PC-3 (cell line): ENCODE measurements at regions not wholly inside any gene's neighbourhood (a gene's known extent, or its start where the extent isn't known, plus 50 kb on each side); places are given as distances from the start of the nearest gene placed in this dataset.
A peak's percentile ranks its signal among the peaks of the same experiment; 100 is the strongest.
"Not testable (repeated sequence)": the region's sequence is repeated elsewhere in the genome, so short reads cannot be mapped to it uniquely, and the experiment has no call there.

Source experiments
- ATAC-seq: fragments of 200-7000 bp; cut with Tn5 transposase; 2 replicates; pipeline ENCODE4 v1.9.1; 2020; ENCODE audit warnings: mild to moderate bottlenecking, moderate library complexity
- BruUV-seq: library from RNA; stranded (reverse); fragments of 400-500 nt; replicated peaks from 2 replicates; lab custom pipeline; 2021; lab: Mats Ljungman, UMichigan
- CTCF ChIA-PET: fragments of 300-600 bp; sonication (Branson Sonifier 250); formaldehyde crosslinking; loops from one replicate; lab custom pipeline; 2022; ENCODE audit warnings: antibody characterized with exemption; lab: Charles Lee
- POLR2A ChIA-PET: fragments of 300-600 bp; sonication (Branson Sonifier 250); formaldehyde crosslinking; loops from one replicate; lab custom pipeline; 2022; ENCODE audit warnings: antibody characterized with exemption; ENCODE audit not compliant: unreplicated experiment; lab: Charles Lee
- DNase-seq: peaks from one replicate; pipeline ENCODE4 v3.0.0-alpha.2; 2015
- H2AFZ ChIP-seq: fragments of 300-600 bp; sonication (generic); 2 replicates; pipeline ENCODE4 v1.6.0; 2016; ENCODE audit warnings: antibody characterized with exemption, low read length
- H3F3A ChIP-seq: fragments of 300-600 bp; sonication (generic); one replicate; pipeline ENCODE4 v1.6.0; 2017; ENCODE audit warnings: antibody characterized with exemption, low read length, control low read depth, mild to moderate bottlenecking; ENCODE audit not compliant: unreplicated experiment
- H3K27ac ChIP-seq: fragments of 300-600 bp; sonication (generic); 2 replicates; pipeline ENCODE4 v1.5.1; 2016; ENCODE audit warnings: mild to moderate bottlenecking, low read length
- H3K27me3 ChIP-seq: fragments of 300-600 bp; sonication (generic); 2 replicates; pipeline ENCODE4 v1.6.1; 2016; ENCODE audit warnings: low read length, mixed read lengths
- H3K36me3 ChIP-seq: fragments of 300-600 bp; sonication (generic); 2 replicates; pipeline ENCODE4 v1.6.1; 2016; ENCODE audit warnings: low read depth, mixed run types, low read length, mixed read lengths
- H3K4me1 ChIP-seq: fragments of 300-600 bp; sonication (generic); 2 replicates; pipeline ENCODE4 v1.5.1; 2016; ENCODE audit warnings: low read length; ENCODE audit not compliant: insufficient read depth
- H3K4me2 ChIP-seq: fragments of 300-600 bp; sonication (generic); 2 replicates; pipeline ENCODE4 v1.6.0; 2016; ENCODE audit warnings: low read length
- H3K4me3 ChIP-seq: fragments of 300-600 bp; sonication (generic); 2 replicates; pipeline ENCODE4 v1.5.1; 2016; ENCODE audit warnings: mild to moderate bottlenecking, low read length, mixed read lengths
- H3K79me2 ChIP-seq: fragments of 300-600 bp; sonication (generic); 2 replicates; pipeline ENCODE4 v1.6.1; 2017; ENCODE audit warnings: low read length, mixed read lengths
- H3K9ac ChIP-seq: fragments of 300-600 bp; sonication (generic); 2 replicates; pipeline ENCODE4 v1.6.0; 2016; ENCODE audit warnings: mild to moderate bottlenecking, low read length
- H3K9me2 ChIP-seq: fragments of 300-600 bp; sonication (generic); replicated peaks from 2 replicates; pipeline ENCODE4 v1.6.1; 2016; ENCODE audit warnings: mixed run types, low read length, mixed read lengths
- H3K9me3 ChIP-seq: fragments of 300-600 bp; sonication (generic); 2 replicates; pipeline ENCODE4 v1.6.1; 2016; ENCODE audit warnings: low read length, mixed read lengths
- H4K20me1 ChIP-seq: fragments of 300-600 bp; sonication (generic); 2 replicates; pipeline ENCODE4 v1.6.1; 2016; ENCODE audit warnings: low read length, mixed read lengths
- EZH2 ChIP-seq: fragments of 300-600 bp; sonication (generic); IDR thresholded peaks from one replicate; pipeline ENCODE4 v1.6.1; 2017; ENCODE audit warnings: antibody characterized with exemption, mild to moderate bottlenecking, low read length; ENCODE audit not compliant: unreplicated experiment
- EZH2phosphoT487 ChIP-seq: fragments of 300-600 bp; sonication (generic); IDR thresholded peaks from 2 replicates; pipeline ENCODE4 v1.6.1; 2018; ENCODE audit warnings: mild to moderate bottlenecking, antibody characterized with exemption, low read length, borderline replicate concordance
- intact Hi-C: fragments of 100-400 bp; cut with micrococcal nuclease; formaldehyde crosslinking; loops from 2 replicates; pipeline ENCODE4 v1.9.0; 2023
- TF ChIP-seq, protein P1 (sequence below): fragments of 300-600 bp; sonication (generic); conservative IDR thresholded peaks from 2 replicates; pipeline ENCODE4 v1.5.1; 2017; ENCODE audit warnings: antibody characterized with exemption, low read depth, mild to moderate bottlenecking, low read length

DNA sequence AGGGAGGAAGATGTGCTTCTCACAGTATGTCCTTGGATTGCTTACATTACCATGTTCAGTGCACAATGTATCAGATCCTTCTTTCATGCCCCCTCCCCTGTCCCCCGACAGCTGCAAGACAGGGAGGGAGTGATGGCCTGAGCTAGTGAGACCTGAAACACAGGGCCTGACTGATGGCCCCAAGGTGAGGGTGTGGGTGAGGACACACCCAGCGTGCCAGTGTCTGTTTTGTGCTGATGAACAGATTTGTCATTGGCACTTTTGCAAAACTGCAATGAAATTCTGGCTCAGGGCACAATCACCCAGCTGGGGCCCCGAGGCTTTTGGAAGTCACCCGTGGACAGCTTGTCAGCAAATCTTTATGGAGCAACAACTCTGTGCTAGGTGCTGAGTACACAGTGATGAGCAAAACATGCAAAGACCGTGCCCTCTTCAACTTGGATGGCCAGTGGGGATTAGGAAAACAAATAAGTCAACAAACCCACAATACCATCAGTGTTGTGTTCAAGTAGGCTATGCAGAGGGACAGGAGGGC, 59.4 kb upstream of the EMX2 start:
- Histone ChIP-seq H4K20me1 (no peaks in the 10 kb centered on the region), H3K79me2 (no peaks in the 10 kb centered on the region), H3K4me1 (peaks cover 16% of the 10 kb centered on the region), H3K9me2 (no peaks in the 10 kb centered on the region), H3K4me2 (peak overlapping the region; percentile 37; the same call in 1 of the 2 replicates), H3K36me3 (no peaks in the 10 kb centered on the region), H3F3A (no peaks in the 10 kb centered on the region), H3K4me3 (no peak overlapping the region), H2AFZ (no peak overlapping the region), H3K9me3 (no peaks in the 10 kb centered on the region), H3K27ac (no peak overlapping the region; the same call in 1 of the 2 replicates), H3K27me3 (no peaks in the 10 kb centered on the region), H3K9ac (no peak overlapping the region)
- intact Hi-C loops: no loop called here
- DNase-seq (peak; percentile 79), ATAC-seq (peak; percentile 67)
- TF ChIP-seq, protein P1, sequence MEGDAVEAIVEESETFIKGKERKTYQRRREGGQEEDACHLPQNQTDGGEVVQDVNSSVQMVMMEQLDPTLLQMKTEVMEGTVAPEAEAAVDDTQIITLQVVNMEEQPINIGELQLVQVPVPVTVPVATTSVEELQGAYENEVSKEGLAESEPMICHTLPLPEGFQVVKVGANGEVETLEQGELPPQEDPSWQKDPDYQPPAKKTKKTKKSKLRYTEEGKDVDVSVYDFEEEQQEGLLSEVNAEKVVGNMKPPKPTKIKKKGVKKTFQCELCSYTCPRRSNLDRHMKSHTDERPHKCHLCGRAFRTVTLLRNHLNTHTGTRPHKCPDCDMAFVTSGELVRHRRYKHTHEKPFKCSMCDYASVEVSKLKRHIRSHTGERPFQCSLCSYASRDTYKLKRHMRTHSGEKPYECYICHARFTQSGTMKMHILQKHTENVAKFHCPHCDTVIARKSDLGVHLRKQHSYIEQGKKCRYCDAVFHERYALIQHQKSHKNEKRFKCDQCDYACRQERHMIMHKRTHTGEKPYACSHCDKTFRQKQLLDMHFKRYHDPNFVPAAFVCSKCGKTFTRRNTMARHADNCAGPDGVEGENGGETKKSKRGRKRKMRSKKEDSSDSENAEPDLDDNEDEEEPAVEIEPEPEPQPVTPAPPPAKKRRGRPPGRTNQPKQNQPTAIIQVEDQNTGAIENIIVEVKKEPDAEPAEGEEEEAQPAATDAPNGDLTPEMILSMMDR: no peak
- no peak for TF ChIP-seq EZH2phosphoT487
- TF ChIP-seq EZH2: no peak
- no TSS peak for BruUV-seq
- ChIA-PET POLR2A (no interaction called here), CTCF (no interaction called here)

DNA sequence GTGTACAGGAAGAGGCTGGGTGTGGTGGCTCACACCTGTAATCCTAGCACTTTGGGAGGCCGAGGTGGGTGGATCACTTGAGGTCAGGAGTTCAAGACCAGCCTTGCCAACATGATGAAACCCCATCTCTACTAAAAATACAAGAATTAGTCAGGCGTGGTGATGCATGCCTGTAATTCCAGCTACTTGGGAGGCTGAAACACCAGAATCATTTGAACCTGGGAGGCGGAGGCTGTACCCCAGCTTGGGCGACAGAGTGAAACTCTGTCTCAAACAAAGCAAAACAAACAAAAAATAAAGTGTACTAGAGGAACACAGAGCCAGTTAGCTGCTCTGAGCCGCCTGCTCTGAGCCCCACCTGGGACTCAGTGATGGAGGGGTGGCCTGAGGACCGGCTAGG, 61.5 kb upstream of the EMX2 start:
- H3K27me3 ChIP-seq, ATAC-seq, H3K9me3 ChIP-seq, CTCF ChIA-PET, H3K9me2 ChIP-seq, H3K27ac ChIP-seq, H3K9ac ChIP-seq, H3K4me2 ChIP-seq, intact Hi-C loops, BruUV-seq, H2AFZ ChIP-seq, H4K20me1 ChIP-seq, H3K36me3 ChIP-seq, H3F3A ChIP-seq, H3K79me2 ChIP-seq, H3K4me3 ChIP-seq, POLR2A ChIA-PET, DNase-seq: not testable (repeated sequence)
- peaks cover 16% of the 10 kb centered on the region for H3K4me1 ChIP-seq

DNA sequence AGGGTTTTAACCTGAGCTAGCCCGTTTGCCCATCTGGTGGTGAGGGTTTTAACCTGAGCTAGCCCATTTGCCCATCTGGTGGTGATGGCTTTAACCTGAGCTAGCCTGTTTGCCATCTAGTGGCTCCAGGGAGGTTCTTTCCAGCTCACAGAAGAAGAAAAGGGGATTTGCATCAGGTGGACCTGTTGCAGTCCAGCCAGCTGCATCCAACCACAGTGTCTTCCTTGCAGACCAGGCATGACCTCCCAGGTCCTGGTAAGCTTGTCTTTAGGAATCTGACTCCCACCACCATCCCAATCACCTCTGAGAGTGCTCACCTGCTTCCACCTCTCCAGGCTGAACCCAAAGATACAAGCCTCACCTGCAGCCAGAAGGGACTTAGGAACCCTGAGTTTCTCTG, 62.4 kb upstream of the EMX2 start:
- DNase-seq (no peak), ATAC-seq (no peak)
- no TSS peak for BruUV-seq
- Histone ChIP-seq H3K36me3 (no peaks in the 10 kb centered on the region), H3K27ac (no peak overlapping the region), H3K79me2 (no peaks in the 10 kb centered on the region), H3K9ac (no peak overlapping the region), H3K4me2 (no peak overlapping the region), H3K4me3 (no peak overlapping the region), H3F3A (no peaks in the 10 kb centered on the region), H3K9me3 (no peaks in the 10 kb centered on the region), H2AFZ (no peak overlapping the region), H3K9me2 (no peaks in the 10 kb centered on the region), H4K20me1 (no peaks in the 10 kb centered on the region), H3K27me3 (no peaks in the 10 kb centered on the region), H3K4me1 (peaks cover 16% of the 10 kb centered on the region)
- TF ChIP-seq EZH2 (no peak), EZH2phosphoT487 (no peak)
- TF ChIP-seq, protein P1: no peak
- ChIA-PET CTCF (interaction anchor here (0.5 to 1.4 kb wide), 3 partner anchors 28 to 160 kb away, joined by 3 to 17 read pairs (median 4); no protein-coding TSS in a partner anchor), POLR2A (no interaction called here)
- intact Hi-C loops: no loop called here
